ENCODE measurements at regions not wholly inside any gene's neighbourhood (a gene's known extent, or its start where the extent isn't known, plus 50 kb on each side); places are given as distances from the start of the nearest gene placed in this dataset.
A peak's percentile ranks its signal among the peaks of the same experiment; 100 is the strongest.

DNA sequence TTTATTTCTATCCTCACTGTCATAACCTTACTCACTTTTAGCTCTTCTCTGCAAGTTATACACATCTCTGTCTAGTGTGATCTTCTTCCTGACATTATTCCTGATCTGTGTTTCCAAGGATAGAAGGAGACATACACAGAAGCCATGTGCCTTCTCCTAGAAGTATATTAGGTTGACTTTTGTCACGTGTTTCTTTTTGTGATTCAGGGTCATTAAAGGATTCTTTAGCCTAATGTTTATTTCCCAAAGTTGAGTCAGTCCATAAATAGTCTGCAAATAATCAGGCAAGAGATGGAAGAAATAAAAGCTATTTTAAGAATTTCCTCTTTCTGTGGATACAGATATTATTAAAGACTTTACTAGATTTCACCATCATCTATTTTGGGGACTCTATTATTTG, 214.1 kb upstream of the GOT2 start:
- DNase-seq (ENCODE audit: low spot score) (no peak), ATAC-seq (no peak)
- Histone ChIP-seq H3F3A (replicated peaks; ENCODE audit: low read depth) (no peaks in the 10 kb centered on the region), H4K20me1 (replicated peaks; ENCODE audit: insufficient read depth) (no peaks in the 10 kb centered on the region), H3K4me3 (no peak overlapping the region), H3K27ac (ENCODE audit: low read depth) (no peak overlapping the region), H3K9me2 (ENCODE audit: insufficient read depth) (no peaks in the 10 kb centered on the region), H2AFZ (no peak overlapping the region), H3K36me3 (ENCODE audit: insufficient read depth) (peaks cover 4% of the 10 kb centered on the region; the same call in 1 of the 2 replicates), H3K27me3 (ENCODE audit: insufficient read depth) (no peaks in the 10 kb centered on the region), H3K79me2 (replicated peaks; ENCODE audit: insufficient read depth) (no peaks in the 10 kb centered on the region), H3K4me2 (no peak overlapping the region), H3K4me1 (ENCODE audit: insufficient read depth) (no peaks in the 10 kb centered on the region)
- Mint-ChIP-seq H3K9me3 (peaks cover 16% of the 10 kb centered on the region), H3K4me1 (no peaks in the 10 kb centered on the region), H3K27me3 (ENCODE audit: insufficient read depth, low read depth, poor library complexity) (peaks cover 2% of the 10 kb centered on the region), H3K36me3 (ENCODE audit: low read depth) (peaks cover 11% of the 10 kb centered on the region), H3K4me3 (no peak overlapping the region), H3K27ac (no peak overlapping the region)
- TF ChIP-seq EZH2phosphoT487 (IDR thresholded peaks at IDR 0.05; ENCODE audit: unreplicated experiment) = no peak
- TF ChIP-seq CREB1 (CRISPR knock-in tag; IDR thresholded peaks at IDR 0.05; ENCODE audit: low read depth) = no peak

GRCh38 chr16:58940609-58941008, 206.5 kb upstream of the GOT2 start:
- H3K4me3 Mint-ChIP-seq = no peak overlapping the region
- no peaks in the 10 kb centered on the region for H3K27me3 Mint-ChIP-seq (ENCODE audit: insufficient read depth, low read depth, poor library complexity)
- DNase-seq (ENCODE audit: low spot score) = no peak
- no peak overlapping the region for H3K27ac ChIP-seq (ENCODE audit: low read depth)
- no peak overlapping the region for H2AFZ ChIP-seq
- H4K20me1 ChIP-seq (replicated peaks; ENCODE audit: insufficient read depth) = no peaks in the 10 kb centered on the region
- peaks cover 18% of the 10 kb centered on the region for H3K4me1 Mint-ChIP-seq
- H3F3A ChIP-seq (replicated peaks; ENCODE audit: low read depth) = no peaks in the 10 kb centered on the region
- no peak overlapping the region for H3K27ac Mint-ChIP-seq
- H3K4me2 ChIP-seq = no peak overlapping the region
- no peaks in the 10 kb centered on the region for H3K9me2 ChIP-seq (ENCODE audit: insufficient read depth)
- TF ChIP-seq EZH2phosphoT487 (IDR thresholded peaks at IDR 0.05; ENCODE audit: unreplicated experiment) (no peak), ZNF331 (CRISPR knock-in tag; IDR thresholded peaks at IDR 0.05; ENCODE audit: low read depth) (no peak)
- peaks cover 7% of the 10 kb centered on the region; the same call in 1 of the 2 replicates for H3K4me1 ChIP-seq (ENCODE audit: insufficient read depth)
- no peak for ATAC-seq
- H3K9me3 Mint-ChIP-seq = no peaks in the 10 kb centered on the region; the same call in 2 of the 3 replicates
- no peak overlapping the region for H3K4me3 ChIP-seq
- H3K36me3 Mint-ChIP-seq (ENCODE audit: low read depth) = no peaks in the 10 kb centered on the region
- no peaks in the 10 kb centered on the region for H3K36me3 ChIP-seq (ENCODE audit: insufficient read depth)
- no peaks in the 10 kb centered on the region for H3K79me2 ChIP-seq (replicated peaks; ENCODE audit: insufficient read depth)
- H3K27me3 ChIP-seq (ENCODE audit: insufficient read depth) = no peaks in the 10 kb centered on the region

DNA sequence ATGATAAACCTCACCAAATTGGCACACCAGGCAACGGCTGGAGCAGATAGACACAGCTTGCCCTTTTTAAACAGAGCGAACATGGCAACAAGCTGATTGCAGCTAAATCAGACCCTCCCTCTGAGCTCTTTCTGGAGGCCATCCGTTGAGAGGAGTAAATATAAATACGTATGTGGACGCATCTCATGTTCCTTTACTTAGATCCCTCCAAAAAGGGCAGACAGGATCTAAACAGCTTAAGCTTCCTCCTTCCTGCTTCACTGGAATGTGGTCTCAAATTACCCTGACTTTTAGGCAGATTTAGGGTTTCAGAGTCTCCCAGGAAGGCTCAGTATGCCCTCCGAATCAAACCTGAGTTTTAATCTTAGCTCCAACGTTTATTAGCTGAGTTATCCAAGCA, 204.7 kb upstream of the GOT2 start:
- no peaks in the 10 kb centered on the region for H3K36me3 Mint-ChIP-seq (ENCODE audit: low read depth)
- no peak for TF ChIP-seq STAT1 (IDR thresholded peaks at IDR 0.05; ENCODE audit: unreplicated experiment)
- TF ChIP-seq CTCF (conservative IDR thresholded peaks at IDR 0.05; ENCODE audit: low read depth in 2 of 2) = no peak
- TF ChIP-seq ZNF114 (CRISPR knock-in tag; IDR thresholded peaks at IDR 0.05) = no peak
- no peak for TF ChIP-seq JUNB (IDR thresholded peaks at IDR 0.05; ENCODE audit: unreplicated experiment)
- no peak for TF ChIP-seq CREB1 (CRISPR knock-in tag; IDR thresholded peaks at IDR 0.05; ENCODE audit: low read depth)
- no peaks in the 10 kb centered on the region for H3K27me3 Mint-ChIP-seq (ENCODE audit: insufficient read depth, low read depth, poor library complexity)
- H3K4me2 ChIP-seq = peak overlapping the region; percentile 16; the same call in 1 of the 2 replicates
- no peaks in the 10 kb centered on the region for H3K79me2 ChIP-seq (replicated peaks; ENCODE audit: insufficient read depth)
- ATAC-seq (peak; percentile 80), DNase-seq (ENCODE audit: low spot score) (peak; percentile 61)
- H3K4me3 Mint-ChIP-seq = no peak overlapping the region
- peaks cover 7% of the 10 kb centered on the region; the same call in 1 of the 2 replicates for H3K4me1 ChIP-seq (ENCODE audit: insufficient read depth)
- H4K20me1 ChIP-seq (replicated peaks; ENCODE audit: insufficient read depth) = no peaks in the 10 kb centered on the region
- H3K4me3 ChIP-seq = no peak overlapping the region
- H3K9me2 ChIP-seq (ENCODE audit: insufficient read depth) = no peaks in the 10 kb centered on the region
- no peaks in the 10 kb centered on the region for H3F3A ChIP-seq (replicated peaks; ENCODE audit: low read depth)
- H3K4me1 Mint-ChIP-seq = peaks cover 18% of the 10 kb centered on the region
- H3K27ac Mint-ChIP-seq = peak overlapping the region; percentile 14; the same call in 1 of the 2 replicates
- no peaks in the 10 kb centered on the region; the same call in 2 of the 3 replicates for H3K9me3 Mint-ChIP-seq
- peak overlapping the region; percentile 47 for H2AFZ ChIP-seq
- no peak overlapping the region for H3K27ac ChIP-seq (ENCODE audit: low read depth)
- H3K27me3 ChIP-seq (ENCODE audit: insufficient read depth) = no peaks in the 10 kb centered on the region
- no peaks in the 10 kb centered on the region for H3K36me3 ChIP-seq (ENCODE audit: insufficient read depth)
